ENCODE measurements at regions not wholly inside any gene's neighbourhood (a gene's known extent, or its start where the extent isn't known, plus 50 kb on each side); places are given as distances from the start of the nearest gene placed in this dataset.
"Not testable (repeated sequence)": the region's sequence is repeated elsewhere in the genome, so short reads cannot be mapped to it uniquely, and the experiment has no call there.

GRCh38 chr5:85576666-85577065, 1041.1 kb upstream of the COX7C start:
- no peak for TF ChIP-seq CTCF (IDR thresholded peaks at IDR 0.05; ENCODE audit: extremely low read depth, insufficient read depth, missing control alignments)
- in situ Hi-C loops (cut with MboI; ENCODE audit: low pct_unique_long_range_greater_than_20kb, low sequenced_read_pairs, unreplicated experiment), result no loop called here
- no peak for DNase-seq (ENCODE audit: low spot score)

GRCh38 chr5:85587806-85588205, 1029.9 kb upstream of the COX7C start:
- not testable (repeated sequence) for DNase-seq (ENCODE audit: low spot score)

GRCh38 chr5:85588268-85588667, 1029.5 kb upstream of the COX7C start:
- DNase-seq (ENCODE audit: low spot score); in situ Hi-C loops (cut with MboI; ENCODE audit: low pct_unique_long_range_greater_than_20kb, low sequenced_read_pairs, unreplicated experiment): not testable (repeated sequence)

More at GRCh38 chr5:85587806-85588205, 1029.9 kb upstream of the COX7C start:
- in situ Hi-C loops (cut with MboI; ENCODE audit: low pct_unique_long_range_greater_than_20kb, low sequenced_read_pairs, unreplicated experiment), result not testable (repeated sequence)

GRCh38 chr5:85590764-85591163, 1027.0 kb upstream of the COX7C start:
- TF ChIP-seq CTCF (IDR thresholded peaks at IDR 0.05; ENCODE audit: extremely low read depth, insufficient read depth, missing control alignments), result no peak
- no peak for DNase-seq (ENCODE audit: low spot score)

GRCh38 chr5:85591311-85591710, 1026.4 kb upstream of the COX7C start:
- in situ Hi-C loops (cut with MboI; ENCODE audit: low pct_unique_long_range_greater_than_20kb, low sequenced_read_pairs, unreplicated experiment), result no loop called here
- DNase-seq (ENCODE audit: low spot score), result no peak
- no peak for TF ChIP-seq CTCF (IDR thresholded peaks at IDR 0.05; ENCODE audit: extremely low read depth, insufficient read depth, missing control alignments)

More at GRCh38 chr5:85590764-85591163, 1027.0 kb upstream of the COX7C start:
- in situ Hi-C loops (cut with MboI; ENCODE audit: low pct_unique_long_range_greater_than_20kb, low sequenced_read_pairs, unreplicated experiment), result no loop called here

GRCh38 chr5:85602843-85603242, 1014.9 kb upstream of the COX7C start:
- TF ChIP-seq CTCF (IDR thresholded peaks at IDR 0.05; ENCODE audit: extremely low read depth, insufficient read depth, missing control alignments), result no peak
- no peak for DNase-seq (ENCODE audit: low spot score)
- in situ Hi-C loops (cut with MboI; ENCODE audit: low pct_unique_long_range_greater_than_20kb, low sequenced_read_pairs, unreplicated experiment), result no loop called here

GRCh38 chr5:85604378-85604777, 1013.4 kb upstream of the COX7C start:
- no peak for TF ChIP-seq CTCF (IDR thresholded peaks at IDR 0.05; ENCODE audit: extremely low read depth, insufficient read depth, missing control alignments)
- in situ Hi-C loops (cut with MboI; ENCODE audit: low pct_unique_long_range_greater_than_20kb, low sequenced_read_pairs, unreplicated experiment), result no loop called here
- DNase-seq (ENCODE audit: low spot score), result no peak

GRCh38 chr5:85604786-85605185, 1013.0 kb upstream of the COX7C start:
- in situ Hi-C loops (cut with MboI; ENCODE audit: low pct_unique_long_range_greater_than_20kb, low sequenced_read_pairs, unreplicated experiment), result no loop called here
- TF ChIP-seq CTCF (IDR thresholded peaks at IDR 0.05; ENCODE audit: extremely low read depth, insufficient read depth, missing control alignments), result no peak

More at GRCh38 chr5:85604786-85605185, 1013.0 kb upstream of the COX7C start:
- DNase-seq (ENCODE audit: low spot score), result no peak
